BE2C (cell line): ENCODE measurements at regions not wholly inside any gene's neighbourhood (a gene's known extent, or its start where the extent isn't known, plus 50 kb on each side); places are given as distances from the start of the nearest gene placed in this dataset.

Experiments used
- DNase-seq: peaks from one replicate; pipeline ENCODE4 v3.0.0-alpha.2; 2020
- H3K27me3 ChIP-seq: fragments of 250-450 bp; sonication (Bioruptor Pico); 2 replicates; pipeline ENCODE4 v1.5.1; 2020; ENCODE audit warnings: mild to moderate bottlenecking
- H3K36me3 ChIP-seq: fragments of 250-450 bp; sonication (Bioruptor Pico); 2 replicates; pipeline ENCODE4 v1.5.1; 2020; ENCODE audit warnings: mild to moderate bottlenecking
- H3K4me1 ChIP-seq: fragments of 250-450 bp; sonication (Bioruptor Pico); 2 replicates; pipeline ENCODE4 v1.5.1; 2020
- H3K4me3 ChIP-seq: 2 replicates; pipeline ENCODE4 v1.5.1; 2011; ENCODE audit warnings: low read depth, low read length
- H3K9me3 ChIP-seq: fragments of 250-450 bp; sonication (Bioruptor Pico); 2 replicates; pipeline ENCODE4 v1.5.1; 2020
- TF ChIP-seq, protein P1 (sequence below): IDR thresholded peaks from 2 replicates; pipeline ENCODE4 v1.5.1; 2012; ENCODE audit warnings: mild to moderate bottlenecking, low read depth, low read length

DNA sequence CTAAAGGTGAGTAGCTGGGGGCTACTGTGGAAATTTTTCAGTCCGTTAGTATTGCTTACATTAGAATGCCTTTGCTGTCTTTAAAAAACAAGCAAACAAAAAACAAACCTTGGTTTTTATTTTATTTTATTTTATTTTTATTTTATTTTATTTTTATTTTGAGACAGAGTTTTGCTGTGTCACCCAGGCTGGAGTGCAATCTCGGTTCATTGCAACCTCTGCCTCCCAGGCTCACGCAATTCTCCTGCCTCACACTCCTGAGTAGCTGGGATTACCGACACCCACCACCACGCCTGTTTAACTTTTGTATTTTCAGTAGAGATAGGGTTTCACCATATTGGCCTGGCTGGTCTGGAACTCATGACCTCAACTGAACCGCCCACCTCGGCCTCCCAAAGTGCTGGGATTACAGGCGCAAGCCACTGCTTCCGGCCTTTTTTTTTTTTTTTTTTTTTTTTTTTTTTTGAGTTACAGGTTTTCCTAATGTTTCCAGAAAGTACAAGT, 732.6 kb downstream of the KCNJ3 start:
- no peaks in the 10 kb centered on the region for H3K9me3 ChIP-seq
- TF ChIP-seq, protein P1, sequence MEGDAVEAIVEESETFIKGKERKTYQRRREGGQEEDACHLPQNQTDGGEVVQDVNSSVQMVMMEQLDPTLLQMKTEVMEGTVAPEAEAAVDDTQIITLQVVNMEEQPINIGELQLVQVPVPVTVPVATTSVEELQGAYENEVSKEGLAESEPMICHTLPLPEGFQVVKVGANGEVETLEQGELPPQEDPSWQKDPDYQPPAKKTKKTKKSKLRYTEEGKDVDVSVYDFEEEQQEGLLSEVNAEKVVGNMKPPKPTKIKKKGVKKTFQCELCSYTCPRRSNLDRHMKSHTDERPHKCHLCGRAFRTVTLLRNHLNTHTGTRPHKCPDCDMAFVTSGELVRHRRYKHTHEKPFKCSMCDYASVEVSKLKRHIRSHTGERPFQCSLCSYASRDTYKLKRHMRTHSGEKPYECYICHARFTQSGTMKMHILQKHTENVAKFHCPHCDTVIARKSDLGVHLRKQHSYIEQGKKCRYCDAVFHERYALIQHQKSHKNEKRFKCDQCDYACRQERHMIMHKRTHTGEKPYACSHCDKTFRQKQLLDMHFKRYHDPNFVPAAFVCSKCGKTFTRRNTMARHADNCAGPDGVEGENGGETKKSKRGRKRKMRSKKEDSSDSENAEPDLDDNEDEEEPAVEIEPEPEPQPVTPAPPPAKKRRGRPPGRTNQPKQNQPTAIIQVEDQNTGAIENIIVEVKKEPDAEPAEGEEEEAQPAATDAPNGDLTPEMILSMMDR: no peak
- no peaks in the 10 kb centered on the region for H3K27me3 ChIP-seq
- no peak for DNase-seq
- no peaks in the 10 kb centered on the region for H3K4me1 ChIP-seq
- H3K4me3 ChIP-seq: no peak overlapping the region
- H3K36me3 ChIP-seq: no peaks in the 10 kb centered on the region

DNA sequence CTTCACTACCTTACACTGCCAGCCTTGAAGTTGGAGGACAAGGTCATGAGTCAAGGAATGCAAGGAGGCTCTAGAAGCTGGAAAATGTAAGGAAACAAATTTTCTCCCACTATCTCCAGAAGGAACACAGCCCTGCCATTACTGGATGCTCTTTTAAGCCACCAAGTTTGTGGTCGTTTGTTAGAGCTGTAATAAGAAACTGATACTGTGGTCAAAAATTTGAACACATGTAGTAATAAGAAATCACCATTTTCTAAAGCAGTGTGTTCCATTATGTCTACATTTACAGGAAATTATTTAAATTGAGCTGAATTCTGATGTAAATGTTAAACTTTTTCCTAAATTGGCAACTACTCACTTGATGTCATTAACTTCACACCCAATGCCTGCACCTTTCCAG, 729.0 kb downstream of the KCNJ3 start:
- Histone ChIP-seq H3K4me3 (no peak overlapping the region), H3K27me3 (no peaks in the 10 kb centered on the region), H3K36me3 (no peaks in the 10 kb centered on the region), H3K4me1 (no peaks in the 10 kb centered on the region), H3K9me3 (no peaks in the 10 kb centered on the region)
- TF ChIP-seq, protein P1: no peak
- no peak for DNase-seq

DNA sequence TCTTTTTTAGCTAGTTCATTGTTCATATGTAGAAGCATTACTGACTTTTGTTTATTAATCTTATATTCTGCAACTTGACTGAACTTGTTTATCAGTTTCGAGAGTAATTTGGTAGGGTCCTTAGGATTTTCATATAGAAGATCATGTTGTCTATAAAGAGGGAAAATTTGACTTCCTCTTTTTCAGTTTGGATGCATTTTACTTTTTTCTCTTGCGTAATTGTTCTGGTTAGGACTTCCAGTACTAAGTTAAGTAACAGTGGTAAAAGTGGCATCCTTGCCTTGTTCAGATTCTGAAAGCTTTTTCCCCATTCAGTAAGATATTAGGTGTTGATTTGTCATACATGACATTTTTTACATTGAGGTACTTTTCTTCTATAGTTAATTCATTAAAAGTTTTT, 726.0 kb downstream of the KCNJ3 start:
- H3K36me3 ChIP-seq: no peaks in the 10 kb centered on the region
- TF ChIP-seq, protein P1: no peak
- no peaks in the 10 kb centered on the region for H3K9me3 ChIP-seq
- H3K4me3 ChIP-seq: no peak overlapping the region
- H3K27me3 ChIP-seq: no peaks in the 10 kb centered on the region
- H3K4me1 ChIP-seq: no peaks in the 10 kb centered on the region
- no peak for DNase-seq

DNA sequence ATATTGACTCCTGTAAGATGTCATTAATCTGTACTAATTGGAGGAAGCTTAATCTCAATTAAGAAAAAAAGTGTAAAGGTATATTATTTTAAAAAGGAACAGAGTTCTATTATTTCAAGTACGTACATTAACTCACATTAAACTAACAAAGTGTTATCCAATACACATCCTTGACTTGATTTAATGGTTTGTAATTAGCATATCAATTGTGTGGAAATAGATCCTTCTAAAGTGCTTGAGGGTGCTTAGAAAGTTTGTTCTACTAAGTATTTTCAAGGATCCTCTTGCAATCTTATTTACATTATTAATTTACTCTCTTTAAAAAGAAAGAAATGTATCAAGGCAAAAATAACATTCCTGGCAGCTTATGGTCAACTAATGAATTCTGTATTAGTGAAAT, 720.3 kb downstream of the KCNJ3 start:
- DNase-seq: no peak
- no peaks in the 10 kb centered on the region for H3K27me3 ChIP-seq
- no peaks in the 10 kb centered on the region for H3K9me3 ChIP-seq
- H3K36me3 ChIP-seq: no peaks in the 10 kb centered on the region
- H3K4me1 ChIP-seq: no peaks in the 10 kb centered on the region
- no peak overlapping the region for H3K4me3 ChIP-seq
- TF ChIP-seq, protein P1: no peak

DNA sequence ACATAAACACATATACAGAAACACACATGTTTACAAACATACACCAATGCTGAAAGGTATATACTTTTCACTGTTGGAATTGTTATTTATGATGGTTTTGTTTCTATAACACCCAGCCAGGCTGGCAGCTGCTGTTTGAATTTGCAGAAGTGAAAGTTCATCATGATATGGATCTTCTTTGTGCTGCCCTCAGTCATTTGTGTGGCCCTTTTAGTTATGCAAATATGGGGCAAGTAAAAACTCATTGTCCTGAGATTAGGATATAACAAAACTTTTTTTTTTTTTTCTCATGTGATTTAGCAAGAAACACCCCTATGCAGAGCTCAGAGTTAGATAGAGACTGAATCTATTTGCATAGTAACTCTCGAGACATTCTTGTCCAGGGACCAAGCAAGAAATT, 714.1 kb downstream of the KCNJ3 start:
- Histone ChIP-seq H3K9me3 (no peaks in the 10 kb centered on the region), H3K27me3 (no peaks in the 10 kb centered on the region), H3K4me1 (no peaks in the 10 kb centered on the region), H3K36me3 (no peaks in the 10 kb centered on the region), H3K4me3 (no peak overlapping the region)
- TF ChIP-seq, protein P1: no peak
- no peak for DNase-seq

DNA sequence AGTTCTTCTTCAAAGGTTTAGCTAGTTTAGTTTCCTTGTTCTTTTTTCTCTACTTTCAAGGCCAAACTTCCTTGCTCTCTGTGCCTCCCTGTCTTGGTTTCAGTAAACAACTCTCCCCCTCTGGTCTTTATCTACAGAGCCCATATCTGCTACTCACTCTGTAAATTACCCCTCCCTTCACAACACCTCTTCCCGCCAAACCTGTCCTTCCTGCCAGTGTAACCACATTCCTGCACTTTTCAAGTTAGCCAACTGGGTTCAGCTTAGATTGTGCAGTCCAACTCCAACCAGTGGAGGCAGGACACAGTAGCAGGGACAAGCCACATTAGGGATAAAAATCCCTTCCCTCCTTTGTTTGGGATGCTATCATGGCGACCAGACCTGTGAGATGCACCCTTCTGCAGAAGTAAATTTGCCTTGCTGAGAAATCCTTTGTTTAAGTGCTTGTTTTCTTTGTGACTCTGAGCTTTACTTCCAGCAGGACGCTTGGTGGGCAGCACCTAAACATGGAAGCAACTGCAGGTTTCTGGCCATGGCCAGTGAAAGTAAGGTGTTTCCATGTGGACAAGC, 706.0 kb downstream of the KCNJ3 start:
- Histone ChIP-seq H3K4me3 (no peak overlapping the region), H3K9me3 (no peaks in the 10 kb centered on the region), H3K27me3 (no peaks in the 10 kb centered on the region), H3K4me1 (no peaks in the 10 kb centered on the region), H3K36me3 (no peaks in the 10 kb centered on the region)
- DNase-seq: no peak
- TF ChIP-seq, protein P1: no peak
